Lower leg skin (tissue), 4 donors: ENCODE measurements at regions not wholly inside any gene's neighbourhood (a gene's known extent, or its start where the extent isn't known, plus 50 kb on each side); places are given as distances from the start of the nearest gene placed in this dataset.

ENCODE experiments used
- DNase-seq, 2 donors: peaks; one replicate each; pipeline ENCODE4 v3.0.0-alpha.2; 2019; ENCODE audit warnings: low spot score in 2 of 2
- H3K4me3 ChIP-seq: fragments of 200-600 bp; sonication (generic); 2 replicates; pipeline ENCODE4 v1.5.1; 2017; ENCODE audit warnings: mild to moderate bottlenecking, low read depth; ENCODE audit not compliant: poor library complexity, severe bottlenecking
- POLR2A ChIP-seq, 2 donors: fragments of 450-650 bp; IDR thresholded peaks; one replicate each; pipeline ENCODE4 v1.6.1; 2016 to 2017; ENCODE audit warnings: antibody characterized with exemption in 2 of 2, mild to moderate bottlenecking in 1 of 2, moderate library complexity in 1 of 2
- WGBS, 2 donors: methylation state at CpG; one replicate each; pipeline ENCODE4 v1.1.5; 2018; 5-methylcytosine and 5-hydroxymethylcytosine counted together
- intact Hi-C: fragments of 100-400 bp; cut with DNase I; formaldehyde crosslinking; loops from one replicate; pipeline ENCODE4 v1.15.0; 2023; ENCODE audit warnings: low total_unique reads
- TF ChIP-seq, protein P1 (sequence below), 3 donors: fragments of 450-650 bp; IDR thresholded peaks; one replicate each; pipeline ENCODE4 v1.5.1; 2016; ENCODE audit warnings: antibody characterized with exemption in 3 of 3, mild to moderate bottlenecking in 3 of 3, moderate library complexity in 2 of 3

DNA sequence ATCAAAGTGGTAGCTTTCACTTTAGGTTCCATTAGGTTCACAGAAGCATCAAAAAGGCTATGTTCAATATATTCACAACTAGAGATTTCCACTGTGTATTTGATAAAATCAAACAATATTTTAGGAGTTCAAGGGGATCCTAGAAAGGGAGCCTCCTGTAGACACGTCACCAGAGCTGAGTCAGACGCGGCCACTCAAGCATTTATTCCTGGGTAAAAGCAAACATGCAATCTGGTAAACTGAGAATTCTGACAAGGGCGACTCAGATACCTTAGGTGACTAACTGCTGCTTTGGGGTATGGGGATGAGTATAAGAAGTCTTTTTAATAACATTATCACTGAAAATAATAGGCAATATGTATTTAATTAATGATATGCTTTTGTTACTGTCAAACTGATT lies 118.7 kb upstream of the HMGN3 start:
- 79 to 89% methylated on average over 4 of the region's 4 CpGs for WGBS, 2 donors
- DNase-seq, result no peak
- TF ChIP-seq, protein P1, sequence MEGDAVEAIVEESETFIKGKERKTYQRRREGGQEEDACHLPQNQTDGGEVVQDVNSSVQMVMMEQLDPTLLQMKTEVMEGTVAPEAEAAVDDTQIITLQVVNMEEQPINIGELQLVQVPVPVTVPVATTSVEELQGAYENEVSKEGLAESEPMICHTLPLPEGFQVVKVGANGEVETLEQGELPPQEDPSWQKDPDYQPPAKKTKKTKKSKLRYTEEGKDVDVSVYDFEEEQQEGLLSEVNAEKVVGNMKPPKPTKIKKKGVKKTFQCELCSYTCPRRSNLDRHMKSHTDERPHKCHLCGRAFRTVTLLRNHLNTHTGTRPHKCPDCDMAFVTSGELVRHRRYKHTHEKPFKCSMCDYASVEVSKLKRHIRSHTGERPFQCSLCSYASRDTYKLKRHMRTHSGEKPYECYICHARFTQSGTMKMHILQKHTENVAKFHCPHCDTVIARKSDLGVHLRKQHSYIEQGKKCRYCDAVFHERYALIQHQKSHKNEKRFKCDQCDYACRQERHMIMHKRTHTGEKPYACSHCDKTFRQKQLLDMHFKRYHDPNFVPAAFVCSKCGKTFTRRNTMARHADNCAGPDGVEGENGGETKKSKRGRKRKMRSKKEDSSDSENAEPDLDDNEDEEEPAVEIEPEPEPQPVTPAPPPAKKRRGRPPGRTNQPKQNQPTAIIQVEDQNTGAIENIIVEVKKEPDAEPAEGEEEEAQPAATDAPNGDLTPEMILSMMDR (IDR thresholded peaks at IDR 0.05), result no peak
- no peak for TF ChIP-seq POLR2A (IDR thresholded peaks at IDR 0.05)
- no peak overlapping the region for H3K4me3 ChIP-seq
- intact Hi-C loops, result no loop called here

DNA sequence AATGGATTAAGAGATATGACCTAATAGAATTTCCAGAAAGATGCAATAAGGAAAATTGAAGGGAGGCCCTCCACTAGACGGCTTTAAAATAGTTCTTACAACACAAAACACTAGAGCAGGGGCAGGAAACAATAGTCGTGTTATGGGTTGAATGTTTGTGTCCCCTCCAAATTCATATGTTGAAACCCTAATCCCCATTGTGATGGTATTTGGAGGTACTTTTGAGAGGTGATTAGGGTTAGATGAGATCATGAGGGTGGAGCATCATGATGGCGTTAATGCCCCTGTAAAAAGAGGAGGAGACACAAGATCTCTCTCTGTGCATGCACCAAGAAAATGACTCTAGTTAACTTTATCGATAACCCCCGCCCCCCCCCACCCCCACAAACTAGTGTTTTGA lies 104.0 kb upstream of the HMGN3 start:
- no peak overlapping the region for H3K4me3 ChIP-seq
- no peak for DNase-seq
- TF ChIP-seq, protein P1 (IDR thresholded peaks at IDR 0.05), result no peak
- no peak for TF ChIP-seq POLR2A (IDR thresholded peaks at IDR 0.05)
- 64 to 77% methylated on average over 5 of the region's 5 CpGs for WGBS, 2 donors
- intact Hi-C loops, result no loop called here

DNA sequence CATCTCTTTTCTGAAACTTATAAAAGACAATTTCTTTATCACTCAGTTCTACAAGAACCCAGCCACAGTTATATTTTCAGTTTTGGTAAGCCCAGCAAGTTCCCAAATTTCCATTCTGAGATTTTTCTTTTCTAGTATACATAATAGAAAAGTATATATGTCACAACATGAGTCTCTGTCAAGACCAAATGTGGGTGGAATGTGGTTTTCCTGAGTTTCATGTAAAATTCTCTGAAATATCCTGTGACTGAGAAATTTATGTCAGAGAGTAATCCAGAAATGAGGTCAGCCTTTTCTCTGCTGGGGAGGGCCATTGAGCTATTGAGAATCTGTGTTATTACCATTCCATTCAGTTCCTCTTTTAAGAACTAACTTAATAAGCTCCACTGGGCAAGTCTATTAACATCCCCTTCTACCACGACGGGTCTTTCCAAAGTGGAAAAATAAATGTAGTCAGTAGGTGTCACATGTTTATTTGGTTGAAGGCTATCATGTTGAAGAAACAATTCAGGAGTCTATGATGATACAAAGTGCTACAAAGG lies 100.7 kb upstream of the HMGN3 start:
- H3K4me3 ChIP-seq, result no peak overlapping the region
- intact Hi-C loops, result no loop called here
- DNase-seq, result no peak
- 33 to 37% methylated on average over 2 of the region's 2 CpGs for WGBS, 2 donors
- TF ChIP-seq, protein P1 (IDR thresholded peaks at IDR 0.05), result no peak
- TF ChIP-seq POLR2A (IDR thresholded peaks at IDR 0.05), result no peak

DNA sequence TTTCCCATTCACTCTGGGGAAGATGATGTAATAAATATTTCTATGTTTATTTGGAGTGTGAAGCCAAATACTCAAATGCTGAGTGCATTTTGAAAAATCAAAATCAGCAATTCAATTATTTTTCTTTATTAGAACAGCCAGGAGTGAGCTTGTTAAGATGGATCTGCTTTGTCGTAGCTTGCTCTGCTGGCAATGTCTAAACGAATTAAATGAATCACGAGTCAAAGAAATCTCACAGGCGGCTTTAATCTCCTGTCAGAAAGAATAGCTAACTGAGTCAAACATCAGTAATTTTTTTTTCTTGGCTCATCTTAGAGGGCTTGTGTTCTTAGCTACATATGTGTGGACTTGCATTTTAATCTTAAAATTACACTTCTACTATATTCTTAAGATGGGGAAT lies 100.2 kb upstream of the HMGN3 start:
- intact Hi-C loops, result no loop called here
- TF ChIP-seq POLR2A (IDR thresholded peaks at IDR 0.05), result no peak
- TF ChIP-seq, protein P1 (IDR thresholded peaks at IDR 0.05), result no peak
- no peak for DNase-seq

DNA sequence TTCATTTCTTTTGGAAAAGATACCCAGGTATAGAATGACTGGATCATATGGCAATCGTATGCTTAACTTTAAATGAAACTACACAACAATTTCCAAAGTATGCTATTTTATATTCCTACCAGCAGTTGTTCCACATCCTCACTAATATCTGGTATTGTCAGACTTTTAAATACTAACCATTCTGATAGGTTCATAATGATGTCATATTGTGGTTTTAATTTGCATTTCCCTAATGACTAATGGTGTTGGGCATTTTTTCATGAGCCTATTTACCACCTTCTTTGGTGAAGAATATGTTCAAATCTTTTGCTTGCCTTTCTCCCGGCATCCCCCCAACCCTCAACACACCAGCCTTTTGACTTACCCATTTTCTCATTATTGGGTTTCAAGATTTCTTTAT lies 96.2 kb upstream of the HMGN3 start:
- DNase-seq, result no peak
- H3K4me3 ChIP-seq, result no peak overlapping the region
- 89 to 94% methylated on average over 2 of the region's 2 CpGs for WGBS, 2 donors
- intact Hi-C loops, result no loop called here
- TF ChIP-seq, protein P1 (IDR thresholded peaks at IDR 0.05), result no peak
- TF ChIP-seq POLR2A (IDR thresholded peaks at IDR 0.05), result no peak

More for the DNA sequence above, 100.2 kb upstream of the HMGN3 start:
- H3K4me3 ChIP-seq, result no peak overlapping the region
- WGBS, 2 donors, result 33 to 46% methylated on average over 4 of the region's 4 CpGs

DNA sequence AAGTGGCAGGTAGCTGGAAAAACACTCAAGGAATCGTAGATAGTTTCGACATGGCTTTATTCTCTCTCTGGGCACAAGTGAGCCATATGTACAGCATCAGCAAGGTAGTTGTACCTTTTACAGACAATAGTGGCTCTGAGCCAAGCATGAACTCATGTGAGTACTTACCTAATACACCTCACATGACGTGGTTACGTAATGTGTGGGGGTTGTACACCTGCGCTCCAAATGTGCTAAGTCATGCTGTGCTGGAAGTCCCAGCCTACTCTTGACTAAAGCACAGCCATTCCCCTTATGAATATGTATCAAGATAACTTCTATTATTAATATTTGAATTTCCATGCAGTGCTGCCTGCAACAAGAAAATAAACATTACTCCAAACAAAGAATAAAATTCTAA lies 78.8 kb upstream of the HMGN3 start:
- intact Hi-C loops, result no loop called here
- 63 to 77% methylated on average over 5 of the region's 5 CpGs for WGBS, 2 donors
- DNase-seq, result peak in 1 of 2 donors; percentile 29
- no peak for TF ChIP-seq POLR2A (IDR thresholded peaks at IDR 0.05)
- TF ChIP-seq, protein P1 (IDR thresholded peaks at IDR 0.05), result no peak
- no peak overlapping the region for H3K4me3 ChIP-seq
